ENCODE measurements at regions not wholly inside any gene's neighbourhood (a gene's known extent, or its start where the extent isn't known, plus 50 kb on each side); places are given as distances from the start of the nearest gene placed in this dataset.
A peak's percentile ranks its signal among the peaks of the same experiment; 100 is the strongest.
"Not testable (repeated sequence)": the region's sequence is repeated elsewhere in the genome, so short reads cannot be mapped to it uniquely, and the experiment has no call there.

DNA sequence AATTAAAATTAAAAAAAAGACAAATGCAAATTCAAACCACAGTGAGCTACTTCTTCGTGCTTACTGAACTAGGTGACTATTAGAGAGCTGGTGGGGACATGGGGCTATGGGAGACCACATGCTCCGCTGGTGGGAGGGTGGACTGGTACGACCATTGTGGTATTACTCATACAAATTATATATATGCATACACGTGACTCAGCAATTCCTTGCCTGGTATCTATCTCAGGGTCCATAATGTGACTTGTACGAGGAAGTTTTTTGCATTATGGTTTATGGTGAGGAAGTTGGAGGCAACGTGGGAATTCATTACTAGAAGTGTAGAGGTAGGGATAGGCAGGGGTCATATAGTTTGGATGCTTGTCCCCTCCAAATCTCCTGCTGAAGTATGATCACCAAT lies 1112.7 kb downstream of the TYW1 start:
- DNase-seq: no peak

DNA sequence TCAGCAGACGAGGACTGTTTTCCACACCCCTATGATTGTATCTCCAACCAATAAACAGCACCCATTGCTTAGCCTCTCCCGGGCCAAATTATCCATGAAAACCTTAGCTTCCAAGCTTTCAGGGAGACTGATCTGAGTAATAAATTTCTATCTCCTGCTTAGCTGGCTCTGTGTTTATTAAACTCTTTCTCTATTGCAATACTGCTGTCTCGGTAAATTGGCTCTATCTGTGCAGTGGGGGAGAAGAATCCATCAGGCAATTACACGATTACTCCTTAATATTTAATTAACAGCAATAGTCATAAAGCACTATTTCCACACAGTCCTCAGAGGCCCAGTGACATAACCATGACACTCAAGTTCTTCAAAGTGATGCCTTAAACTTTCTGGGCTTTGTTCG lies 1122.8 kb downstream of the TYW1 start:
- no peak for DNase-seq

GRCh38 chr7:68121056-68121455 lies 1124.4 kb downstream of the TYW1 start:
- DNase-seq: no peak

GRCh38 chr7:68121655-68122054 lies 1125.0 kb downstream of the TYW1 start:
- DNase-seq: no peak

- DNase-seq: peak; percentile 22
These were observed 1126.2 kb downstream of the TYW1 start for GRCh38 chr7:68122801-68123200.

GRCh38 chr7:68125168-68125567 lies 1128.5 kb downstream of the TYW1 start:
- no peak for DNase-seq

DNA sequence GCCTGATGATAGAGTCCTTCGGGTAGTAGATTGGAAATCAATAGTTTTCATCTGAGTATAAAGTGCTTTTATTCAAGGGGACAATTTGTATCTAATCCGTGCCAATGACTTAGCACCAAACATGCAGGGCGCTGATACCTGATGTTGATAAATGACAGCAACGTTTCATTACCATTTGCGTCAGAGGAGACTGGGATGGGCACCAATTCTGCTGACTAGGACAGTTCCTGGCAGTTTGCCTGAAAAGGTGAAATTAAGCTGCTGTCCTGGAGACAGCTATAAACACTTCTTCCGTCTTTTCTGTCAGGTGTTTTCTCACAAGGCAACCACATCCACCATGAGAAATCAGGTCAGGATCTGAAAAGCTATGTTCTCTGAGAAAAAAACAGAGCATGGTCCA lies 1136.4 kb downstream of the TYW1 start:
- no peak for DNase-seq

DNA sequence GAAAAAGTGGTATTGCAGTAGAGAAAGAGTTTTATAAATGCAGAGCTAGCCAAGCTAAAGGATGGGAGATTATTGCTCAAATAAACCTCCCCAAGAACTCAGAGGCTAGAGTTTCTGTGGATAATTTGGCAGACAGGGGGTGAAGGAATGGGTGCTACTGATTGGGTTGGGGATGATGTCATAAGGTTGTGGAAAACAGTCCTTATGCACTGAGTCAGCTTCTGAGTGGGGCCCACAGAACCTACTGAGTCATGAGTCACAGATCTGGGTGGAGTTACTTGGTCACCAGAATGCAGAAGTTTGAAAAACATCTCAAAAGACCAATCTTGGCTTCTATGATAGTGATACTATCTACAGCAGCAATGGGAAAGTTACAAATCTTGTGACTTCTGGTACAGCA lies 1146.7 kb downstream of the TYW1 start:
- DNase-seq: no peak

- DNase-seq: no peak
These were observed 1150.3 kb downstream of the TYW1 start for GRCh38 chr7:68146983-68147382.

- no peak for DNase-seq
These were observed 1151.1 kb downstream of the TYW1 start for GRCh38 chr7:68147614-68148238.

DNA sequence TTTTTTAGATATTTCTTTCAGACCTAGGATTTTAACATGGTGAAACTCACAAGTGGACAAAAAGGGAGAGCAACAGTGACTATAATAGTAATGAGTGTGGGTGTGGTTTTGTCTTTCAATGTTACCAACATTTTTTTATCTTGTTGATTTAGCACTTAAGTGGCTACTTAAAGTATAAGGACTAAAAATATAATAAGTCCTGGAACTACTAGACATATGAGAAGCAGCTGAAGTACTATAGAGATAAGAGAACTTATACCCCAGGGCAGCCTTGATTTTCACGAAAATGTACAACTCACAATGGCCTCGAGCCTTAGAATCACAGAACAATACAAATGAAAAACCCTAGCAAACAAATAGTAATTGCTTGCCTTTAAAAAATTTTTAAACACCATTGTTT lies 1151.8 kb downstream of the TYW1 start:
- DNase-seq: no peak

DNA sequence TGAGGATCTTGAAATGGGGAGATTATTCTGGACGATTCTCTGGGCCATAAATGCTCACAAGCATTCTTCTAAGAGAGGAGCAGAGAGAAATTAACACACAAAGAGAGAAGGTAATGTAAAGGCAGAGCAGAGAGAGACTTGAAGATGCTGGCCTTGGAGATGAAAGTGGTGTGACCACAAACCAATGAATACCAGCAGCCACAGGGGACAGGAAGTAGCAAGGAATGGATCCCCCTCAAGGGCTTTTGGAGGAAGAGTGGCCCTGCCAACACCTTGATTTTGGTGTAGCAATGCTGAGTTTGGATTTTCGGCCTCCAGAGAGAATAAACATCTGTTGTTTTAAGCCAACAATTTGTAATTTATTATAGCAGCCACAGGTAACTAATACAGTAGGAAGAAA lies 1155.6 kb downstream of the TYW1 start:
- DNase-seq: no peak

- no peak for DNase-seq
These were observed 1159.0 kb downstream of the TYW1 start for GRCh38 chr7:68155676-68156075.

DNA sequence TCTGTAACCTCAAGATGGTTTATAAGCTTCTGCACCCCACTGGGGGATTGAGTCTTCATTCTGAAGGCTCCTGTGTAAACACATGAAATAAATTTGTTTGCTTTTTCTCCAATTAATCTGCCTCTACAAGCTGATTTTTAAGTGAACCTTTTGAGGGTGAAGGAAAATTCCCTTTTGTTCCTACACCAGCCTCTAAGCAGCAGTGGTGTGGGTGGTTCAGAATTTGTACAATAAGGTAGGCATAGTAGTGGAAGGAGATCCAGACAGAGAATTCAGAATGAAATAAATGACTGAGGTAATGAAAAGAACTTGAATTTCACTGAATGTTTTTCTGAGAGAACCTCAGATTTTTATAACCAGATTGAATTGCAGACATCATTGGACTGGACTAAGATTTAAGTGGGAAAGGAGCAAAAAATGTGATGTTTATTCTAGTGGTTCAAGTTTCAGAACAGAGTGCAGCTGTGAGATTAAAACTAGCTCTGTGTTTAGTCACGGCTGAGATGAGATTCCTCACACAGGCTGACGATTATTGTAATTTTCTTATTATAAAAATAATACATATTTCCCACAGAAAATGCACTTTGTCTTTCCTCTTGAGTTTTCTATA lies 1162.2 kb downstream of the TYW1 start:
- DNase-seq: no peak

DNA sequence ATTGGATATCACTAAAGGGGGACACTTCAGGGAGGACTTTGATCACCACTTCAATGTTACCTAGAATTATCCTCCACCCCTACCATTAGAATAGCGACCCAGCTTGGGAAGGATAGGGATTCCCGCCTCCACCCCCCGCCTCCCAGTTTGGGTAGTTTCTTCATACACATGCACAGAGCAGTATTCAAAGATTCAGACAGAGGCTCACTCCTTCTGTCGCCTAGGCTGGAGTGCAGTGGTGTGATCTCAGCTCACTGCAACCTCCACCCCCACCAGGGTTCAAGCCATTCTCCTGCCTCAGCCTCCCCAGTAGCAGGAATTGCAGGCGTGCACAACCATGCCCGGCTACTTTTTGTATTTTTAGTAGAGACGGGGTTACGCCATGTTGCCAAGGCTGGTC lies 1166.1 kb downstream of the TYW1 start:
- no peak for DNase-seq

DNA sequence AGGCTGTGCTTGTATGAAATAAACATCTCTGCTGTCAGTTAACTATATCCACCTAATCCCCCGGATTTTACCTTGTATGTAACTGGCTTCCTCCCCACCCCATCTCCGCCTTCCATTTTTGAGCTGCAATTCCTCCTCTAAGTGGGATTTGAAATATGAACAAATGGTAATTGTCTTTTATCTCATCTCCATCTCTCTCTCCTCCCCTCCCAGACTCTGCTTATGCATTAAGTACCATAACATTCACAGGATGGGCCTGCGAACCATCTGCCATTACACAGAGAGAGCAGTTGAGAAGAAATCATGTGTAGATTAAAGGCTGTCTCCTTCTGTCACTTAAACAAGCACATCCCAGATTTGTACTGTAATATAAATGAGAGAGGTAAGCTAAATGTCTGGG lies 1169.9 kb downstream of the TYW1 start:
- no peak for DNase-seq

GRCh38 chr7:68173513-68173912 lies 1176.9 kb downstream of the TYW1 start:
- DNase-seq: no peak

- peak; percentile 64 for DNase-seq
These were observed 1180.3 kb downstream of the TYW1 start for GRCh38 chr7:68176974-68177373.

DNA sequence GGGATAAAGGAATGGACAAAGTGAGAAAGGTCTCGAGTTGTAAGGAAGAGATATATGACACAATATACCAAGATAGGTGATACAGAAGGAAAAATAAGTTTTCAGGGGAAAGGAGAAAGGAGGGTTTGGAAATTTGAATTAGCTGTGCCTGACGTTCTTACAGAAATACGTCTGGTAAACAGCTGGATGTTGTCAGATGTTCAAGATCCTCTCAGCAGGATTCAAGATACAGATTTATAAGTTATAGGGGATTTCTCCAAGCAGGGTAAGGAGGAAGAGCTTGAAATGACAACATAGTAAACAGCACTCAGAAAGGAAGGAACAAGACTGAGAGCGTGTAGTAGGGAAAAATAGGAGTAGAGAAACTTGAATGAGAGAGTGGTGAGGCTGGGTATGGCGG lies 1184.1 kb downstream of the TYW1 start:
- no peak for DNase-seq

- DNase-seq: no peak
These were observed 1186.5 kb downstream of the TYW1 start for GRCh38 chr7:68183176-68183575.

DNA sequence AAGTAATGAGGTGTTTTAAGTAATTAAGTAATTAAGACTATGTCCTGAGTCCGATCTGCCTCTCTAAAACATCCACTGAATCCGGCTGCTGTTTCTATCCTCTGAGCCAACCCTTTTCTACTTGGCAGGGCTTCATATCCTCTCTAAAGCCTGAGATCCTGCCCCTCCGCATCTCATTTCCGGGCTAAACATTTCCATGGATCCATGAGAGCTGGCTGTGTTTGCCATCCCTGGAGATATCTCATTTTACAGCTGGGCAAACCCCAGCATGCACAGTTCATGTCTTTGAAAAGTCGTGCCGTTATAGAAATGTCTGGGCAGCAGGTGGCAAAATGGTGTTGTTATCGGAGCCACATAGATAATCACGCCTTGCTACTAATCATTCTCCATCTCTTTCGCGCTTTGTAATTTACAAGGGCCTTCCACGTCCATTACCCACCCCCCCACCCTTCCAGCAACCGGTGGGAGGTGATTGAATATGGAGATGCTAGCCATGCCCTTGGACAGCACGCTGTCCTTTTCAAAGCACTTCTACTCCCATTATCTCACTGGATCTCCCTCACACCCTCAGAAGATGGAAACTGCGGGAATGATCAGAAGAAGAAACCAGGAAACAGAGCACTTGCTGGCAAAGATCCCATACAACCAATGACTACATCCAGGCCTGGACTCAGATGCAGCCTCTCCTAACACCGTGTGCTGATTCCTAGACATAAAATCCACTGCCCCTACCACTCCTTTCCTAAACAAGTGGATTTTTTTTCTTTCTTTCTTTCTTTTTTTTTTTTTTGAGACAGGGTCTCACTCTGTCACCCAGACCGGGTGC lies 1189.2 kb downstream of the TYW1 start:
- peak; percentile 79 for DNase-seq

- DNase-seq: no peak
These were observed 1190.9 kb downstream of the TYW1 start for GRCh38 chr7:68187532-68187931.

DNA sequence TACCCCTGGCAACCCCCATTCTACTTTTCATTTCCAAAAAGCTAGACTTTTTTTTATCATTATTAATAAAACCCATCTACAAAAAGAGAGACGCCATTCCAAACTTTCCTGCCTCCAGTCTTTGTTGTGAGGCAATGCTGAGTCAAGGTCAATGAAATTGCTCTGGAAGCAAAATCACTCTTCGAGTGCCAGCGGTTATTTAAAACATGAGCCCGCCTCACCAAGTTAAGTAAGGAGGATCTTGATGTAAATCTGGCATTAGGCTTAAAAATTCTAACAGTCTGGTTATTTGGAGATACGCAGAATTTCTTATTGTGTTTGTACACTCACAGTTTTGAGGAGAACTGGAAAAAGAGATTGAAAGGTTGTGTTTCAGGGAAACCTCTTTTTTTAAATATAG lies 1196.3 kb downstream of the TYW1 start:
- no peak for DNase-seq

DNA sequence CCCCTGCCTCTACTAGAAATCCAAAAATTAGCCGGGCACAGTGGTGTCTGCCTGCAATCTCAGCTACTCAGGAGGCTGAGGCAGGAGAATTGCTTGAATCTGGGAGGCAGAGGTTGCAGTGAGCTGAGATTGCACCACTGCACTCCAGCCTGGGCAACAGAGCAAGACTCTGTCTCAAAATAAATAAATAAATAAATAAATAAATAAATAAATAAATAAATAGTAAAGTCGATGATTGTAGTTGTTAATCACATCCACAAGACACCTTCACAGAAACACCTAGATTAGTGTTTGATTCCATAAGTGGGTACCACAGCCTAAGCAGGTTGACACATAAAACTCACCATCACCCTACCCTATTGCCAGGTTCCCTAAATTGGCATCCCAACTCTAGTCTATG lies 1199.0 kb downstream of the TYW1 start:
- not testable (repeated sequence) for DNase-seq
